A549 (cell line): ENCODE measurements at regions not wholly inside any gene's neighbourhood (a gene's known extent, or its start where the extent isn't known, plus 50 kb on each side); places are given as distances from the start of the nearest gene placed in this dataset.

Experiments used
- ATAC-seq, 2 experiments: fragments of 200-7000 bp in 1 of 2; fragments of >200 bp in 1 of 2; cut with Nextera tagmentation in 1 of 2; cut with Tn5 transposase in 1 of 2; 3 replicates each; pipeline versions ENCODE4 v1.8.0 to v1.9.1; 2018 to 2020; ENCODE audit warnings: mild to moderate bottlenecking in 1 of 2, moderate library complexity in 1 of 2
- CTCF ChIA-PET: fragments of 300-600 bp; sonication (Branson Sonifier 250); formaldehyde crosslinking; extraction: SDS; loops from one replicate; lab custom pipeline; 2021; ENCODE audit warnings: antibody characterized with exemption, inconsistent platforms; lab: Yijun Ruan, JAX
- POLR2A ChIA-PET: fragments of 350-600 bp; formaldehyde crosslinking; extraction: SDS; loops from one replicate; lab custom pipeline; 2021; ENCODE audit warnings: antibody characterized with exemption, inconsistent platforms; lab: Yijun Ruan, JAX
- DNase-seq, 2 experiments: peaks; one replicate each; pipeline versions ENCODE4 v3.0.0 to v3.0.0-alpha.2; 2011 to 2016; ENCODE audit warnings: low read depth in 1 of 2, low spot score in 1 of 2
- FAIRE-seq: peaks from 2 replicates; lab custom pipeline; 2011; peaks lifted over from hg19 to GRCh38; lab: Jason Lieb, UNC
- H3K27ac ChIP-seq, 2 experiments: fragments of >200 bp; sonication (Bioruptor Twin); formaldehyde crosslinking; 3 replicates each; pipeline ENCODE4 v1.5.1; 2016 to 2017
- H3K4me1 ChIP-seq: fragments of >200 bp; sonication (Bioruptor Twin); formaldehyde crosslinking; 3 replicates; pipeline ENCODE4 v1.6.1; 2016
- H3K4me2 ChIP-seq: fragments of >200 bp; sonication (Bioruptor Twin); formaldehyde crosslinking; 3 replicates; pipeline ENCODE4 v1.6.1; 2016
- H3K4me3 ChIP-seq: fragments of >200 bp; sonication (Bioruptor Twin); formaldehyde crosslinking; 3 replicates; pipeline ENCODE4 v1.5.1; 2016
- H3K9me3 ChIP-seq: fragments of >200 bp; sonication (Bioruptor Twin); formaldehyde crosslinking; 3 replicates; pipeline ENCODE4 v1.6.1; 2016
- BHLHE40 ChIP-seq: IDR thresholded peaks from 2 replicates; pipeline ENCODE4 v1.6.1; 2012; ENCODE audit warnings: low read depth, low read length, inconsistent platforms
- CEBPB ChIP-seq, 2 experiments: fragments of >200 bp in 1 of 2; sonication (Bioruptor Twin) in 1 of 2; formaldehyde crosslinking in 1 of 2; IDR thresholded peaks; 2 replicates each; pipeline ENCODE4 v1.6.1; 2012 to 2016
- CHD2 ChIP-seq: fragments of 150-350 bp; IDR thresholded peaks from 2 replicates; pipeline ENCODE4 v1.6.1; 2014; ENCODE audit warnings: low read length; ENCODE audit not compliant: partially characterized antibody
- EHF ChIP-seq: fragments of 250-450 bp; sonication (Bioruptor Pico); IDR thresholded peaks from 2 replicates; pipeline ENCODE4 v1.5.0; 2020; ENCODE audit warnings: mild to moderate bottlenecking
- EHMT2 ChIP-seq: fragments of 200-600 bp; sonication (generic); IDR thresholded peaks from 2 replicates; pipeline ENCODE4 v1.6.1; 2016; ENCODE audit warnings: antibody characterized with exemption, low read depth, mild to moderate bottlenecking, moderate library complexity
- ELK1 ChIP-seq: fragments of 150-350 bp; IDR thresholded peaks from 2 replicates; pipeline ENCODE4 v1.6.1; 2014; ENCODE audit warnings: low read depth, mild to moderate bottlenecking, low read length
- ESRRA ChIP-seq: fragments of 150-350 bp; IDR thresholded peaks from 2 replicates; pipeline ENCODE4 v1.6.1; 2014; ENCODE audit warnings: mild to moderate bottlenecking, low read length, borderline replicate concordance
- HEYL ChIP-seq: fragments of 250-450 bp; sonication (Bioruptor Pico); IDR thresholded peaks from 2 replicates; pipeline ENCODE4 v1.8.0; 2021; ENCODE audit warnings: mild to moderate bottlenecking, moderate library complexity
- KDM5A ChIP-seq: fragments of 200-600 bp; sonication (generic); IDR thresholded peaks from 2 replicates; pipeline ENCODE4 v1.6.1; 2016; ENCODE audit warnings: antibody characterized with exemption, mild to moderate bottlenecking
- MAFK ChIP-seq: fragments of 450-650 bp; IDR thresholded peaks from 2 replicates; pipeline ENCODE4 v1.6.1; 2014; ENCODE audit not compliant: partially characterized antibody
- NPAS2 ChIP-seq: fragments of 250-450 bp; sonication (Bioruptor Pico); IDR thresholded peaks from 2 replicates; pipeline ENCODE4 v1.8.0; 2022; ENCODE audit warnings: mild to moderate bottlenecking, moderate library complexity, borderline replicate concordance
- RCOR1 ChIP-seq: fragments of 150-350 bp; IDR thresholded peaks from 2 replicates; pipeline ENCODE4 v1.6.1; 2014; ENCODE audit warnings: antibody characterized with exemption, low read length, low read depth
- REST ChIP-seq: fragments of 200-600 bp; sonication (generic); IDR thresholded peaks from 2 replicates; pipeline ENCODE4 v1.6.1; 2016; ENCODE audit warnings: antibody characterized with exemption, mild to moderate bottlenecking, moderate library complexity
- SMC3 ChIP-seq: fragments of >200 bp; sonication (Bioruptor Twin); formaldehyde crosslinking; IDR thresholded peaks from 3 replicates; pipeline ENCODE4 v1.6.1; 2018; ENCODE audit warnings: inconsistent platforms
- SREBF2 ChIP-seq: fragments of 450-650 bp; IDR thresholded peaks from 2 replicates; pipeline ENCODE4 v1.6.1; 2014; ENCODE audit warnings: mild to moderate bottlenecking, moderate library complexity
- TFCP2L1 ChIP-seq: fragments of 250-450 bp; sonication (Bioruptor Pico); IDR thresholded peaks from 2 replicates; pipeline ENCODE4 v1.5.0; 2021; ENCODE audit warnings: mild to moderate bottlenecking
- ZFP36 ChIP-seq: fragments of 450-650 bp; IDR thresholded peaks from 2 replicates; pipeline ENCODE4 v1.6.1; 2014; ENCODE audit warnings: borderline replicate concordance; ENCODE audit not compliant: partially characterized antibody
- WGBS: methylation state at CpG from one replicate; pipeline ENCODE4 v1.1.6; 2017; ENCODE audit errors: missing lambda C conversion rate; 5-methylcytosine and 5-hydroxymethylcytosine counted together

DNA sequence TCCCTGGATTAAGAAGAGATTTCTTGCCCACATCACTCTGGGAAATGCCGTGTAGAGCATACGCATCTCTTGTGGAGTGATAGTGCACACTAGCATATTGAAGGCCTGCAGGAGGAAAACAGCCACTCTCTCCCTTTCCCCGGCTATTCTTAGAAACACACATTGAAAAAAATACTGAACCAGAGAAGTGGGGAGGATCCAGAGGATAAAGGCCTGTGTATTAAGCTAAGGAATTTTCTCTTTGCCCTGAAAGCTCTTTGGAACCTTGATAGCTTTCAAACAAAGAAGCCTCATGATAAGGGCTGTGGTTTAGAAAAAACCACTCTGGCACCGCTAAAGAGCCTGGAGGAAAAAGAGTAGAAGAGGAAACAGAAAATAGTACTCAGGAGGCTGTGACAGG, 386.1 kb upstream of the NBEA start:
- DNase-seq = no peak
- Histone ChIP-seq H3K27ac (no peak overlapping the region), H3K4me2 (no peak overlapping the region), H3K4me3 (no peak overlapping the region), H3K9me3 (no peaks in the 10 kb centered on the region), H3K4me1 (no peaks in the 10 kb centered on the region)
- CTCF ChIA-PET = no interaction called here
- POLR2A ChIA-PET = no interaction called here
- no peak for FAIRE-seq
- WGBS = 92% methylated on average over 4 of the region's 4 CpGs
- TF ChIP-seq CHD2 = no peak
- no peak for TF ChIP-seq MAFK
- TF ChIP-seq NPAS2 (CRISPR knock-in tag) = no peak
- no peak for TF ChIP-seq CEBPB (IDR thresholded peaks at IDR 0.05)
- TF ChIP-seq EHMT2 = no peak
- no peak for TF ChIP-seq BHLHE40
- no peak for ATAC-seq

- WGBS = 62% methylated on average over 7 of the region's 7 CpGs
- H3K4me1 ChIP-seq = no peaks in the 10 kb centered on the region
- TF ChIP-seq ZFP36 = no peak
- no peak for TF ChIP-seq SREBF2
- TF ChIP-seq ELK1 = no peak
- no peak for TF ChIP-seq HEYL (CRISPR knock-in tag)
- no peak for TF ChIP-seq RCOR1
- no peak for TF ChIP-seq TFCP2L1 (CRISPR knock-in tag)
- TF ChIP-seq SMC3 = no peak
- H3K4me3 ChIP-seq = no peak overlapping the region
- no peak for FAIRE-seq
- no peak for ATAC-seq
- H3K27ac ChIP-seq = no peak overlapping the region
- ChIA-PET POLR2A (no interaction called here), CTCF (no interaction called here)
- H3K4me2 ChIP-seq = no peak overlapping the region
- no peak for DNase-seq
- no peaks in the 10 kb centered on the region for H3K9me3 ChIP-seq
These were observed 381.0 kb upstream of the NBEA start for GRCh38 chr13:34561033-34561432.

GRCh38 chr13:34567597-34567996, 374.5 kb upstream of the NBEA start:
- ChIA-PET POLR2A (no interaction called here), CTCF (interaction anchor here (0.6 kb wide), 1 partner anchor 11 kb away, joined by 5 read pairs; no protein-coding TSS in a partner anchor)
- FAIRE-seq (no peak), ATAC-seq (no peak), DNase-seq (no peak)
- H3K9me3 ChIP-seq = no peaks in the 10 kb centered on the region
- WGBS = 57% methylated on average over 7 of the region's 7 CpGs
- no peak overlapping the region for H3K4me3 ChIP-seq
- TF ChIP-seq EHF (CRISPR knock-in tag) = no peak
- peaks cover 6% of the 10 kb centered on the region; the same call in 1 of the 3 replicates for H3K4me1 ChIP-seq
- H3K4me2 ChIP-seq = no peak overlapping the region
- H3K27ac ChIP-seq = no peak overlapping the region

DNA sequence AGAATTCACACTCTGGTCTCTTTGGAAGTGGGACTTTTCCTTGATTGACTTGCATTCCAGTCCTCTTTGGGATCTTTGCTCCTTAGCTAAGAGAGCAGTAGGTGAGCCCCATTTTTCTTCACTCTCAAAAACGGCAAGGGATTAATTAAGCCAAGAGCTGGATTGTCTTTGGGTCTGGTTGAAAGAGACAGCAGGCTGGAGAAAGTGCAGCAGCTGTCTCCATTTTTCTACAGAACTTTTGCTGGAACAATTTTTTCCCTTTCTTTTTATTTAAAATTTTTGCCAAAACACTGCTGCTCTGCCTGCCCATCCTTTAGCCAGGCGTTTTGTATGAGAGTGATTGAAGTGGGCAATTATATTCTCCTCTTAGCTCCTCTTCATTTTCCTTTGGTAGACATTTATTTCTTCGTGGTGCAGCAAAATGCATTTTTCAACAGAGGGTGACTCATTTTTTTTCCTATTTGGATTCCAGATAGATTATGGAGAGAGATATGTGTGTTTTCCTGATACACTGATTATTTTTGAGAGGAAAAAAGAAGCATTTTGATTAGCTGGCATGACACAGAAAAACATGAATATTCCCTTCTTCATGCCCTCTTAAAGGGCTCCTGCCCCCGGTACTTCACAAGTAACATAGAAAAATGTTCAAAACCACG, 371.2 kb upstream of the NBEA start:
- 40% methylated on average over 5 of the region's 5 CpGs for WGBS
- Histone ChIP-seq H3K9me3 (no peaks in the 10 kb centered on the region), H3K4me1 (peaks cover 6% of the 10 kb centered on the region; the same call in 1 of the 3 replicates), H3K4me3 (no peak overlapping the region), H3K27ac (peak overlapping the region in 1 of 2 experiments; percentile 47; a peak in 2 of 6 replicates), H3K4me2 (no peak overlapping the region)
- POLR2A ChIA-PET = no interaction called here
- no peak for TF ChIP-seq EHMT2
- TF ChIP-seq KDM5A = no peak
- no peak for TF ChIP-seq ESRRA
- no peak for TF ChIP-seq REST
- FAIRE-seq (no peak), DNase-seq (no peak), ATAC-seq (no peak)
- CTCF ChIA-PET = no interaction called here
